ENCODE measurements at regions not wholly inside any gene's neighbourhood (a gene's known extent, or its start where the extent isn't known, plus 50 kb on each side); places are given as distances from the start of the nearest gene placed in this dataset.

DNA sequence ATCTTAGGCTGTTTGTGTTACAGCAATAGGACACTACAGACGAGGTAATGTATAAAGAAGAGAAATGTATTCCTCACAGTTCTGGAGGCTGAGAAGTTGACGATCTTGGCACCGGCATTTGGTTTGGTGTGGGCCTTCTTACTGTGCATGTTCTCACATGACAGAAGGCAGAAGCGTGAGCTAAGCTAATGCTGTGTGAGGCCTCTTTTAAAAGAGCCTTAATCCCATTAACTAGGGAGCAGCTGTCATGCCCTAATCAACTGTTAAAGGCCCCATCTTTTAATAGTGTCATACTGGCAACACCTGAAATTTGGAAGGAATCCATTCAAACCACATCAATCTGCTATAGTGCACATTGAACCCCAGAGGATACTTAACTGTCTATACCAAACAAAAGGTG, 992.9 kb downstream of the GALC start:
- no peak for ATAC-seq
- Histone ChIP-seq H3K9me3 (no peaks in the 10 kb centered on the region), H3K4me3 (no peak overlapping the region), H3K27me3 (no peaks in the 10 kb centered on the region), H3K4me1 (no peaks in the 10 kb centered on the region), H3K36me3 (no peaks in the 10 kb centered on the region), H3K27ac (no peak overlapping the region)
- intact Hi-C loops (cut with DNase I): no loop called here
- DNase-seq: no peak
- 62% methylated on average over 4 of the region's 4 CpGs for WGBS (ENCODE audit: insufficient coverage, low coverage, low lambda C conversion rate, missing lambda C conversion rate)
- TF ChIP-seq POLR2A (IDR thresholded peaks at IDR 0.05): no peak
- TF ChIP-seq, protein P1, sequence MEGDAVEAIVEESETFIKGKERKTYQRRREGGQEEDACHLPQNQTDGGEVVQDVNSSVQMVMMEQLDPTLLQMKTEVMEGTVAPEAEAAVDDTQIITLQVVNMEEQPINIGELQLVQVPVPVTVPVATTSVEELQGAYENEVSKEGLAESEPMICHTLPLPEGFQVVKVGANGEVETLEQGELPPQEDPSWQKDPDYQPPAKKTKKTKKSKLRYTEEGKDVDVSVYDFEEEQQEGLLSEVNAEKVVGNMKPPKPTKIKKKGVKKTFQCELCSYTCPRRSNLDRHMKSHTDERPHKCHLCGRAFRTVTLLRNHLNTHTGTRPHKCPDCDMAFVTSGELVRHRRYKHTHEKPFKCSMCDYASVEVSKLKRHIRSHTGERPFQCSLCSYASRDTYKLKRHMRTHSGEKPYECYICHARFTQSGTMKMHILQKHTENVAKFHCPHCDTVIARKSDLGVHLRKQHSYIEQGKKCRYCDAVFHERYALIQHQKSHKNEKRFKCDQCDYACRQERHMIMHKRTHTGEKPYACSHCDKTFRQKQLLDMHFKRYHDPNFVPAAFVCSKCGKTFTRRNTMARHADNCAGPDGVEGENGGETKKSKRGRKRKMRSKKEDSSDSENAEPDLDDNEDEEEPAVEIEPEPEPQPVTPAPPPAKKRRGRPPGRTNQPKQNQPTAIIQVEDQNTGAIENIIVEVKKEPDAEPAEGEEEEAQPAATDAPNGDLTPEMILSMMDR (IDR thresholded peaks at IDR 0.05): no peak

GRCh38 chr14:86999036-86999435, 993.9 kb downstream of the GALC start:
- no peaks in the 10 kb centered on the region for H3K27me3 ChIP-seq
- H3K36me3 ChIP-seq: no peaks in the 10 kb centered on the region
- no peak for ATAC-seq
- no peak for TF ChIP-seq POLR2A (IDR thresholded peaks at IDR 0.05)
- TF ChIP-seq, protein P1 (IDR thresholded peaks at IDR 0.05): no peak
- 56% methylated on average over 3 of the region's 3 CpGs for WGBS (ENCODE audit: insufficient coverage, low coverage, low lambda C conversion rate, missing lambda C conversion rate)
- no peak overlapping the region for H3K4me3 ChIP-seq
- H3K27ac ChIP-seq: no peak overlapping the region
- intact Hi-C loops (cut with DNase I): no loop called here
- no peaks in the 10 kb centered on the region for H3K9me3 ChIP-seq
- DNase-seq: no peak
- no peaks in the 10 kb centered on the region for H3K4me1 ChIP-seq

GRCh38 chr14:86997271-86997670, 995.7 kb downstream of the GALC start:
- no peaks in the 10 kb centered on the region for H3K4me1 ChIP-seq
- DNase-seq: no peak
- WGBS (ENCODE audit: insufficient coverage, low coverage, low lambda C conversion rate, missing lambda C conversion rate): 36% methylated on average over 2 of the region's 2 CpGs
- no peaks in the 10 kb centered on the region for H3K9me3 ChIP-seq
- intact Hi-C loops (cut with DNase I): no loop called here
- no peak for TF ChIP-seq POLR2A (IDR thresholded peaks at IDR 0.05)
- TF ChIP-seq, protein P1 (IDR thresholded peaks at IDR 0.05): no peak
- no peak overlapping the region for H3K27ac ChIP-seq
- H3K36me3 ChIP-seq: no peaks in the 10 kb centered on the region
- ATAC-seq: no peak
- H3K27me3 ChIP-seq: no peaks in the 10 kb centered on the region
- H3K4me3 ChIP-seq: no peak overlapping the region

GRCh38 chr14:86990396-86990795, 1002.6 kb downstream of the GALC start:
- DNase-seq (no peak), ATAC-seq (no peak)
- 26% methylated on average over 2 of the region's 2 CpGs for WGBS (ENCODE audit: insufficient coverage, low coverage, low lambda C conversion rate, missing lambda C conversion rate)
- TF ChIP-seq POLR2A (IDR thresholded peaks at IDR 0.05): no peak
- TF ChIP-seq, protein P1 (IDR thresholded peaks at IDR 0.05): no peak
- Histone ChIP-seq H3K36me3 (no peaks in the 10 kb centered on the region), H3K4me3 (no peak overlapping the region), H3K4me1 (no peaks in the 10 kb centered on the region), H3K27me3 (no peaks in the 10 kb centered on the region), H3K27ac (no peak overlapping the region), H3K9me3 (no peaks in the 10 kb centered on the region)
- intact Hi-C loops (cut with DNase I): no loop called here

GRCh38 chr14:86989285-86989684, 1003.7 kb downstream of the GALC start:
- Histone ChIP-seq H3K36me3 (no peaks in the 10 kb centered on the region), H3K27me3 (no peaks in the 10 kb centered on the region), H3K4me3 (no peak overlapping the region), H3K9me3 (no peaks in the 10 kb centered on the region), H3K27ac (no peak overlapping the region), H3K4me1 (no peaks in the 10 kb centered on the region)
- WGBS (ENCODE audit: insufficient coverage, low coverage, low lambda C conversion rate, missing lambda C conversion rate): 44% methylated on average over 1 of the region's 1 CpG
- intact Hi-C loops (cut with DNase I): no loop called here
- TF ChIP-seq, protein P1 (IDR thresholded peaks at IDR 0.05): no peak
- TF ChIP-seq POLR2A (IDR thresholded peaks at IDR 0.05): no peak
- ATAC-seq (no peak), DNase-seq (no peak)

Measured in right lobe of liver (tissue), 6 donors.